ENCODE measurements at regions not wholly inside any gene's neighbourhood (a gene's known extent, or its start where the extent isn't known, plus 50 kb on each side); places are given as distances from the start of the nearest gene placed in this dataset.

- no peaks in the 10 kb centered on the region for H3K36me3 ChIP-seq (ENCODE audit: insufficient read depth, low read length)
- no peaks in the 10 kb centered on the region for H3K4me1 ChIP-seq (ENCODE audit: insufficient read depth, low read length, poor library complexity, severe bottlenecking)
- H3K9me3 ChIP-seq (ENCODE audit: low read length), result no peaks in the 10 kb centered on the region
- no peaks in the 10 kb centered on the region for H3K79me2 ChIP-seq (ENCODE audit: insufficient read depth, low read depth, low read length)
- no peak overlapping the region for H3K4me2 ChIP-seq (ENCODE audit: low read length)
- TF ChIP-seq EZH2phosphoT487 (IDR thresholded peaks at IDR 0.05; ENCODE audit: borderline replicate concordance, low read depth, low read length) (no peak), CTCF (conservative IDR thresholded peaks at IDR 0.05; ENCODE audit: low read length) (no peak)
- CTCF ChIA-PET (ENCODE audit: unreplicated experiment), result no interaction called here
- H3K9me2 ChIP-seq (ENCODE audit: insufficient read depth, low read length), result no peaks in the 10 kb centered on the region
- H4K20me1 ChIP-seq (ENCODE audit: insufficient read depth, low read length), result no peaks in the 10 kb centered on the region
- no peak for DNase-seq (ENCODE audit: low spot score)
- POLR2A ChIA-PET, result no interaction called here
- BruUV-seq (replicated peaks), result no TSS peak
- H3K4me3 ChIP-seq (ENCODE audit: low read depth, low read length, poor library complexity, severe bottlenecking), result no peak overlapping the region
- no peak overlapping the region for H2AFZ ChIP-seq (ENCODE audit: low read length)
- H3K27ac ChIP-seq (ENCODE audit: low read depth, low read length, poor library complexity, severe bottlenecking), result no peak overlapping the region
- intact Hi-C loops (cut with micrococcal nuclease; ENCODE audit: unreplicated experiment), result no loop called here
Observed at GRCh38 chr4:100839712-100840111, 321.9 kb upstream of the EMCN start.

GRCh38 chr4:100838286-100838685, 320.5 kb upstream of the EMCN start:
- Histone ChIP-seq H3K4me3 (ENCODE audit: low read depth, low read length, poor library complexity, severe bottlenecking) (no peak overlapping the region), H2AFZ (ENCODE audit: low read length) (no peak overlapping the region), H3K4me1 (ENCODE audit: insufficient read depth, low read length, poor library complexity, severe bottlenecking) (no peaks in the 10 kb centered on the region), H3K4me2 (ENCODE audit: low read length) (no peak overlapping the region), H3K9me3 (ENCODE audit: low read length) (no peaks in the 10 kb centered on the region), H3K9me2 (ENCODE audit: insufficient read depth, low read length) (no peaks in the 10 kb centered on the region), H3K27ac (ENCODE audit: low read depth, low read length, poor library complexity, severe bottlenecking) (no peak overlapping the region), H3K36me3 (ENCODE audit: insufficient read depth, low read length) (no peaks in the 10 kb centered on the region), H3K79me2 (ENCODE audit: insufficient read depth, low read depth, low read length) (no peaks in the 10 kb centered on the region), H4K20me1 (ENCODE audit: insufficient read depth, low read length) (no peaks in the 10 kb centered on the region)
- TF ChIP-seq EZH2phosphoT487 (IDR thresholded peaks at IDR 0.05; ENCODE audit: borderline replicate concordance, low read depth, low read length) (no peak), CTCF (conservative IDR thresholded peaks at IDR 0.05; ENCODE audit: low read length) (no peak)
- DNase-seq (ENCODE audit: low spot score), result no peak
- BruUV-seq (replicated peaks), result no TSS peak
- ChIA-PET POLR2A (no interaction called here), CTCF (ENCODE audit: unreplicated experiment) (no interaction called here)
- intact Hi-C loops (cut with micrococcal nuclease; ENCODE audit: unreplicated experiment), result no loop called here

GRCh38 chr4:100836929-100837328, 319.1 kb upstream of the EMCN start:
- H3K4me1 ChIP-seq (ENCODE audit: insufficient read depth, low read length, poor library complexity, severe bottlenecking), result no peaks in the 10 kb centered on the region
- BruUV-seq (replicated peaks), result no TSS peak
- H3K9me2 ChIP-seq (ENCODE audit: insufficient read depth, low read length), result no peaks in the 10 kb centered on the region
- CTCF ChIA-PET (ENCODE audit: unreplicated experiment), result no interaction called here
- H3K36me3 ChIP-seq (ENCODE audit: insufficient read depth, low read length), result no peaks in the 10 kb centered on the region
- H3K79me2 ChIP-seq (ENCODE audit: insufficient read depth, low read depth, low read length), result no peaks in the 10 kb centered on the region
- DNase-seq (ENCODE audit: low spot score), result no peak
- no peaks in the 10 kb centered on the region for H4K20me1 ChIP-seq (ENCODE audit: insufficient read depth, low read length)
- no peak for TF ChIP-seq CTCF (conservative IDR thresholded peaks at IDR 0.05; ENCODE audit: low read length)
- TF ChIP-seq EZH2phosphoT487 (IDR thresholded peaks at IDR 0.05; ENCODE audit: borderline replicate concordance, low read depth, low read length), result no peak
- no peak overlapping the region for H3K27ac ChIP-seq (ENCODE audit: low read depth, low read length, poor library complexity, severe bottlenecking)
- no peaks in the 10 kb centered on the region for H3K9me3 ChIP-seq (ENCODE audit: low read length)
- no peak overlapping the region for H3K4me3 ChIP-seq (ENCODE audit: low read depth, low read length, poor library complexity, severe bottlenecking)
- no peak overlapping the region for H3K4me2 ChIP-seq (ENCODE audit: low read length)
- intact Hi-C loops (cut with micrococcal nuclease; ENCODE audit: unreplicated experiment), result no loop called here
- H2AFZ ChIP-seq (ENCODE audit: low read length), result no peak overlapping the region
- POLR2A ChIA-PET, result interaction anchor here (0.8 kb wide), 1 partner anchor 29 kb away, joined by 5 read pairs; no protein-coding TSS in a partner anchor

Data from OCI-LY7 (cell line).